K562 (cell line): ENCODE measurements at regions not wholly inside any gene's neighbourhood (a gene's known extent, or its start where the extent isn't known, plus 50 kb on each side); places are given as distances from the start of the nearest gene placed in this dataset.

Experiments
- ATAC-seq: fragments of 200-7000 bp; cut with Tn5 transposase; 3 replicates; pipeline ENCODE4 v1.9.1; 2020; ENCODE audit warnings: moderate library complexity
- BruUV-seq: library from RNA; stranded (reverse); fragments of 400-500 nt; replicated peaks from 2 replicates; lab custom pipeline; 2021; lab: Mats Ljungman, UMichigan
- CTCF ChIA-PET: fragments of 300-600 bp; formaldehyde crosslinking; extraction: SDS; loops from one replicate; lab custom pipeline; 2021; ENCODE audit warnings: low intra/inter-chr PET ratio; lab: Yijun Ruan, JAX
- POLR2A ChIA-PET: fragments of 300-600, 350-650 bp; sonication (Branson Sonifier 250); formaldehyde crosslinking; extraction: SDS; loops from one replicate; lab custom pipeline; 2021; ENCODE audit warnings: antibody characterized with exemption, inconsistent platforms; lab: Yijun Ruan, JAX
- DNase-seq, 4 experiments: peaks; one replicate each; pipeline versions ENCODE4 v3.0.0 to v3.0.0-alpha.2; 2011 to 2018; ENCODE audit warnings: low spot score in 3 of 4, mixed read lengths in 3 of 4; ENCODE audit errors: extremely low read depth in 1 of 4
- FAIRE-seq: peaks from 2 replicates; lab custom pipeline; 2011; peaks lifted over from hg19 to GRCh38; lab: Jason Lieb, UNC
- H2AFZ ChIP-seq: 2 replicates; pipeline ENCODE4 v1.6.0; 2011; ENCODE audit warnings: low read depth, low read length, control low read depth, inconsistent platforms
- H3K27ac ChIP-seq: fragments of 200-600 bp; 3 replicates; pipeline ENCODE4 v1.8.0; 2011; ENCODE audit warnings: low read depth, mild to moderate bottlenecking, control low read depth, inconsistent platforms, low read length, moderate library complexity, mixed read lengths; ENCODE audit errors: extremely low read depth
- H3K27me3 ChIP-seq, 2 experiments: fragments of 300-600 bp in 1 of 2; 2 replicates in 1 of 2; 3 replicates in 1 of 2; pipeline versions ENCODE4 v1.6.0 to v1.8.0; 2011; ENCODE audit warnings: inconsistent platforms in 2 of 2, low read length in 2 of 2, mild to moderate bottlenecking in 1 of 2, mixed read lengths in 1 of 2, moderate library complexity in 1 of 2; ENCODE audit not compliant: control insufficient read depth in 2 of 2, insufficient read depth in 2 of 2
- H3K36me3 ChIP-seq: fragments of 300-600 bp; 3 replicates; pipeline ENCODE4 v1.8.0; 2011; ENCODE audit warnings: mild to moderate bottlenecking, low read length, inconsistent platforms; ENCODE audit not compliant: control insufficient read depth, insufficient read depth
- H3K4me1 ChIP-seq, 2 experiments: fragments of 200-600 bp in 1 of 2; replicated peaks in 1 of 2; 2 replicates in 1 of 2; 3 replicates in 1 of 2; pipeline versions ENCODE4 v1.5.1 to v1.8.0; 2011; ENCODE audit warnings: inconsistent platforms in 2 of 2, low read length in 2 of 2, mild to moderate bottlenecking in 1 of 2, mixed read lengths in 1 of 2, moderate library complexity in 1 of 2; ENCODE audit not compliant: control insufficient read depth in 2 of 2, insufficient read depth in 2 of 2
- H3K4me2 ChIP-seq: 2 replicates; pipeline ENCODE4 v1.6.1; 2011; ENCODE audit warnings: low read length, control low read depth, inconsistent platforms, mixed read lengths; ENCODE audit not compliant: insufficient read depth
- H3K4me3 ChIP-seq: fragments of 200-600 bp; sonication (generic), shearing (Covaris generic); 2 replicates; pipeline ENCODE4 v1.5.1; 2016; ENCODE audit warnings: control low read depth, inconsistent platforms
- H3K79me2 ChIP-seq: fragments of 200-600 bp; 3 replicates; pipeline ENCODE4 v1.8.0; 2011; ENCODE audit warnings: low read length, inconsistent platforms; ENCODE audit not compliant: control insufficient read depth, insufficient read depth
- H3K9ac ChIP-seq, 2 experiments: 2 replicates each; pipeline versions ENCODE4 v1.6.0 to v1.6.1; 2011; ENCODE audit warnings: low read depth in 2 of 2, low read length in 2 of 2, control low read depth in 1 of 2, inconsistent platforms in 1 of 2, mild to moderate bottlenecking in 1 of 2, mixed read lengths in 1 of 2; ENCODE audit not compliant: insufficient read depth in 1 of 2
- H3K9me1 ChIP-seq: one replicate; pipeline ENCODE4 v1.6.0; 2011; ENCODE audit warnings: inconsistent platforms, mild to moderate bottlenecking, low read length, moderate library complexity; ENCODE audit not compliant: control insufficient read depth, insufficient read depth
- H3K9me3 ChIP-seq: replicated peaks from 2 replicates; pipeline ENCODE4 v1.5.1; 2011; ENCODE audit warnings: low read depth, low read length, inconsistent platforms; ENCODE audit not compliant: control insufficient read depth, insufficient read depth
- H4K20me1 ChIP-seq: replicated peaks from 2 replicates; pipeline ENCODE4 v1.6.1; 2011; ENCODE audit warnings: low read length, inconsistent platforms, mixed read lengths; ENCODE audit not compliant: control insufficient read depth, insufficient read depth
- CAMTA2 ChIP-seq: fragments of 250-450 bp; sonication (Bioruptor Pico); conservative IDR thresholded peaks from 2 replicates; pipeline ENCODE4 v1.5.1; 2022
- CTBP1 ChIP-seq: fragments of 450-650 bp; IDR thresholded peaks from 2 replicates; pipeline ENCODE4 v1.6.1; 2016; ENCODE audit warnings: borderline replicate concordance
- HDAC6 ChIP-seq: IDR thresholded peaks from 2 replicates; pipeline ENCODE4 v1.6.1; 2012; ENCODE audit warnings: low read depth, mild to moderate bottlenecking, control low read depth, inconsistent platforms, low read length, moderate library complexity
- RUNX1 ChIP-seq: sonication (generic); IDR thresholded peaks from 2 replicates; pipeline ENCODE4 v1.6.1; 2016; ENCODE audit warnings: antibody characterized with exemption, low read depth
- STAT5B ChIP-seq: fragments of 250-450 bp; sonication (Bioruptor Pico); IDR thresholded peaks from 2 replicates; pipeline ENCODE4 v1.8.0; 2021; ENCODE audit warnings: mild to moderate bottlenecking, inconsistent platforms
- TEAD2 ChIP-seq: fragments of 450-650 bp; IDR thresholded peaks from 2 replicates; pipeline ENCODE4 v1.6.1; 2016; ENCODE audit warnings: missing genetic modification characterization, control low read depth, missing compliant biosample characterization
- ZFX ChIP-seq: sonication (generic); formaldehyde crosslinking; IDR thresholded peaks from 2 replicates; pipeline ENCODE4 v1.8.0; 2022; ENCODE audit warnings: mild to moderate bottlenecking, missing genetic modification reagents, moderate library complexity
- WGBS: fragments of 100-300 bp; shearing (Covaris generic); methylation state at CpG from one replicate; pipeline ENCODE4 v1.1.6; 2016; ENCODE audit warnings: low coverage, mixed read lengths; ENCODE audit not compliant: insufficient coverage; ENCODE audit errors: missing lambda C conversion rate; 5-methylcytosine and 5-hydroxymethylcytosine counted together
- in situ Hi-C: fragments of 300-500 bp; cut with MboI; formaldehyde crosslinking; loops from 4 replicates; pipeline ENCODE4 v1.15.0; 2018; ENCODE audit warnings: inconsistent platforms, mixed read lengths
- intact Hi-C: fragments of 100-400 bp; cut with micrococcal nuclease; formaldehyde crosslinking; loops from 2 replicates; pipeline ENCODE4 v1.14.2; 2022
- TF ChIP-seq, protein P1 (sequence below): sonication (generic); formaldehyde crosslinking; IDR thresholded peaks from 2 replicates; pipeline ENCODE4 v1.8.0; 2022; ENCODE audit warnings: missing genetic modification reagents, mild to moderate bottlenecking, borderline replicate concordance

DNA sequence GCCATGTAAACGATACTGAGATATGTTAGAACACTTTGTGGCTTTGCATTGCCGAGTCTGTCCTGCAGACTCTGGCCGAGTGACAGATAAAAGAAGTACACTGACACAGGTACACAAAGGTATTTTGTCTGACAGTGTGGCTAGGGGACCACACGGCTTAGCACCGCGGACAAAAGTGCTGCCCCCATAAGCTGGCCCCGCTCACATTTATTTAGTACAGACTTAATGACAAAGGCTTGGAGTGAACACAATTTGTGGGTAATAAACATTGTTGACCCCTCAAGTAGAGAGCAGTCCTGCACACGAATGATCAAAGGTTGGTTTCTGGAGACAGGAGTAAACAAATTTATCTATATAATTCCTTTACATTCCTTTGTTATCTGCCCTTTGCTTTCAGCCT, 976.8 kb downstream of the TRAM1L1 start:
- ChIA-PET POLR2A (no interaction called here), CTCF (no interaction called here)
- no TSS peak for BruUV-seq
- H3K27me3 ChIP-seq = no peaks in the 10 kb centered on the region
- no peak for TF ChIP-seq TEAD2 (tag)
- TF ChIP-seq, protein P1, sequence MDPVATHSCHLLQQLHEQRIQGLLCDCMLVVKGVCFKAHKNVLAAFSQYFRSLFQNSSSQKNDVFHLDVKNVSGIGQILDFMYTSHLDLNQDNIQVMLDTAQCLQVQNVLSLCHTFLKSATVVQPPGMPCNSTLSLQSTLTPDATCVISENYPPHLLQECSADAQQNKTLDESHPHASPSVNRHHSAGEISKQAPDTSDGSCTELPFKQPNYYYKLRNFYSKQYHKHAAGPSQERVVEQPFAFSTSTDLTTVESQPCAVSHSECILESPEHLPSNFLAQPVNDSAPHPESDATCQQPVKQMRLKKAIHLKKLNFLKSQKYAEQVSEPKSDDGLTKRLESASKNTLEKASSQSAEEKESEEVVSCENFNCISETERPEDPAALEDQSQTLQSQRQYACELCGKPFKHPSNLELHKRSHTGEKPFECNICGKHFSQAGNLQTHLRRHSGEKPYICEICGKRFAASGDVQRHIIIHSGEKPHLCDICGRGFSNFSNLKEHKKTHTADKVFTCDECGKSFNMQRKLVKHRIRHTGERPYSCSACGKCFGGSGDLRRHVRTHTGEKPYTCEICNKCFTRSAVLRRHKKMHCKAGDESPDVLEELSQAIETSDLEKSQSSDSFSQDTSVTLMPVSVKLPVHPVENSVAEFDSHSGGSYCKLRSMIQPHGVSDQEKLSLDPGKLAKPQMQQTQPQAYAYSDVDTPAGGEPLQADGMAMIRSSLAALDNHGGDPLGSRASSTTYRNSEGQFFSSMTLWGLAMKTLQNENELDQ (CRISPR knock-in tag) = no peak
- TF ChIP-seq ZFX = no peak
- no peak for TF ChIP-seq CTBP1
- TF ChIP-seq CAMTA2 (CRISPR knock-in tag) = no peak
- TF ChIP-seq STAT5B (CRISPR knock-in tag) = no peak
- no peak for TF ChIP-seq HDAC6
- no peak for TF ChIP-seq RUNX1
- H4K20me1 ChIP-seq = no peaks in the 10 kb centered on the region
- in situ Hi-C loops = no loop called here
- WGBS = under 1% methylated on average over 8 of the region's 8 CpGs
- H2AFZ ChIP-seq = no peak overlapping the region
- intact Hi-C loops = no loop called here
- ATAC-seq (no peak), FAIRE-seq (no peak), DNase-seq (no peak)
- H3K79me2 ChIP-seq = no peaks in the 10 kb centered on the region
- H3K4me2 ChIP-seq = no peak overlapping the region
- H3K27ac ChIP-seq = no peak overlapping the region
- H3K4me3 ChIP-seq = no peak overlapping the region
- H3K9me3 ChIP-seq = no peaks in the 10 kb centered on the region
- no peaks in the 10 kb centered on the region for H3K36me3 ChIP-seq
- no peaks in the 10 kb centered on the region for H3K4me1 ChIP-seq
- H3K9me1 ChIP-seq = no peaks in the 10 kb centered on the region
- H3K9ac ChIP-seq = no peak overlapping the region
